ENCODE measurements at regions not wholly inside any gene's neighbourhood (a gene's known extent, or its start where the extent isn't known, plus 50 kb on each side); places are given as distances from the start of the nearest gene placed in this dataset.

GRCh38 chr7:131921016-131921415 is 364.6 kb upstream of the PODXL start:
- TF ChIP-seq CTCF (conservative IDR thresholded peaks at IDR 0.05; ENCODE audit: low read depth, low read length) (no peak), EZH2 (IDR thresholded peaks at IDR 0.05; ENCODE audit: borderline replicate concordance, low read depth, low read length, poor library complexity, severe bottlenecking) (no peak)

All from A673 (cell line).